GM10266 (cell line): ENCODE measurements at regions not wholly inside any gene's neighbourhood (a gene's known extent, or its start where the extent isn't known, plus 50 kb on each side); places are given as distances from the start of the nearest gene placed in this dataset.

Experiments used
- DNase-seq: peaks from one replicate; pipeline ENCODE4 v3.0.0; 2012; ENCODE audit errors: extremely low spot score
- TF ChIP-seq, protein P1 (sequence below): IDR thresholded peaks from 2 replicates; pipeline ENCODE4 v1.5.1; 2012; ENCODE audit warnings: mild to moderate bottlenecking, low read depth; ENCODE audit not compliant: control insufficient read depth, insufficient read depth; ENCODE audit errors: missing control alignments

DNA sequence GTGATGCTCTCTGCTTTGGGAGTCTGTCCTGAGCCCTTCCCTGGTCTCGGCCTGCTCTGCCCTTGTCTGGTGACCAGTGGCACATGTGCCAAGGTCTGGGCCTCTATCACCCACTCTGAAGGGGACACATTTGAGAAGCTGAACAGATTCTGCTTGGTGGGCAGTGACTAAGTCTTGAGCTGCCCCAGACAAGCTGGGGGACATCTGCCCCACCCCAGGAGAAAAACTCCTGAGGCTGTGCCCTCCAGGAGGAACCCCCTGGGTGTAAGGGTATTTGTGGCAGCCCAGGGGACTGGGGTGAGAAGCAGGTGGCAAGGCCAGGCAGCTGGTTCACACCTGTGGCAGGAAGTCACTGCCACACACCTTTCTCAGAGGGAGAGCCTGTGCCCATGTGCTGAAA lies 342.1 kb downstream of the DYSF start:
- no peak for DNase-seq
- TF ChIP-seq, protein P1, sequence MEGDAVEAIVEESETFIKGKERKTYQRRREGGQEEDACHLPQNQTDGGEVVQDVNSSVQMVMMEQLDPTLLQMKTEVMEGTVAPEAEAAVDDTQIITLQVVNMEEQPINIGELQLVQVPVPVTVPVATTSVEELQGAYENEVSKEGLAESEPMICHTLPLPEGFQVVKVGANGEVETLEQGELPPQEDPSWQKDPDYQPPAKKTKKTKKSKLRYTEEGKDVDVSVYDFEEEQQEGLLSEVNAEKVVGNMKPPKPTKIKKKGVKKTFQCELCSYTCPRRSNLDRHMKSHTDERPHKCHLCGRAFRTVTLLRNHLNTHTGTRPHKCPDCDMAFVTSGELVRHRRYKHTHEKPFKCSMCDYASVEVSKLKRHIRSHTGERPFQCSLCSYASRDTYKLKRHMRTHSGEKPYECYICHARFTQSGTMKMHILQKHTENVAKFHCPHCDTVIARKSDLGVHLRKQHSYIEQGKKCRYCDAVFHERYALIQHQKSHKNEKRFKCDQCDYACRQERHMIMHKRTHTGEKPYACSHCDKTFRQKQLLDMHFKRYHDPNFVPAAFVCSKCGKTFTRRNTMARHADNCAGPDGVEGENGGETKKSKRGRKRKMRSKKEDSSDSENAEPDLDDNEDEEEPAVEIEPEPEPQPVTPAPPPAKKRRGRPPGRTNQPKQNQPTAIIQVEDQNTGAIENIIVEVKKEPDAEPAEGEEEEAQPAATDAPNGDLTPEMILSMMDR, result no peak

DNA sequence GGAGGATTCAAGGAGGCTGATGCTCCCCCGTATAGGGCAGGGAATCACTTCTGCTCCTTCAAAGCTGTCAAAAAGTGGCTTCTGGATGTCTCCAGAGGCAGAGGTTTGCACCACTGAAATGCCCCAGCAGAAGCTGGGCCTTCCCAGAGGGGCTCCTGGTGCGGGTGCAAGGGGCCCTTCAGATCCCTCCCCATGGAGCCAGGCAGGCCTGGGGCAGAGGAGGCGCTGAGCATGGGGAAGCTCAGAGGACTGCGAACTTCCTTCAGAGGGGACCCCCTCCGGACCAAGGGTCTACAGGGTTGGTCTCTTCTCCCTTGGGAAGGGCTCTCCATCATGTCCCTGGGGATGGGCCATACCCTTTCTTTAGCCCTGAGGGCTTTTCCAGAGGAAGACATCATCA lies 341.2 kb downstream of the DYSF start:
- TF ChIP-seq, protein P1, result no peak
- no peak for DNase-seq

DNA sequence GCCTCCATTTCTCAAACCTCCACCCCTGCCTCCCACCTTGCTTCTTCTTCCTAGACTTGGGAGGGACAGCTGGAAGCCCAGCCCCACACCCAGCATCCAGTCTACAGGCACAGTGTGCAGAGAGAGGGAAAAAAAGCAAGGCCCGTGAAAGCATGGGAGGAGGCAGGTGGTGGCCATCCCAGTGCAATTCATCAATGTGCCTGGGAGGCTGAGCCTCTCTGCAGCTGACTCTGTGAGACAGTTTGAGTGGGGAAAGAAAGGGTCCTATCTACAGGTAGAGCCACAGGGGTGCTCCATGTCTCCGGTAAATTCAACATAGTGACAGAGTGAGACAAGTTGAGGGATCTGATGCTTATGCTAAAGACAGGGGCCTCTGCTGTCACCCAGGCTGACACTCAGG lies 340.6 kb downstream of the DYSF start:
- no peak for DNase-seq
- TF ChIP-seq, protein P1, result no peak

DNA sequence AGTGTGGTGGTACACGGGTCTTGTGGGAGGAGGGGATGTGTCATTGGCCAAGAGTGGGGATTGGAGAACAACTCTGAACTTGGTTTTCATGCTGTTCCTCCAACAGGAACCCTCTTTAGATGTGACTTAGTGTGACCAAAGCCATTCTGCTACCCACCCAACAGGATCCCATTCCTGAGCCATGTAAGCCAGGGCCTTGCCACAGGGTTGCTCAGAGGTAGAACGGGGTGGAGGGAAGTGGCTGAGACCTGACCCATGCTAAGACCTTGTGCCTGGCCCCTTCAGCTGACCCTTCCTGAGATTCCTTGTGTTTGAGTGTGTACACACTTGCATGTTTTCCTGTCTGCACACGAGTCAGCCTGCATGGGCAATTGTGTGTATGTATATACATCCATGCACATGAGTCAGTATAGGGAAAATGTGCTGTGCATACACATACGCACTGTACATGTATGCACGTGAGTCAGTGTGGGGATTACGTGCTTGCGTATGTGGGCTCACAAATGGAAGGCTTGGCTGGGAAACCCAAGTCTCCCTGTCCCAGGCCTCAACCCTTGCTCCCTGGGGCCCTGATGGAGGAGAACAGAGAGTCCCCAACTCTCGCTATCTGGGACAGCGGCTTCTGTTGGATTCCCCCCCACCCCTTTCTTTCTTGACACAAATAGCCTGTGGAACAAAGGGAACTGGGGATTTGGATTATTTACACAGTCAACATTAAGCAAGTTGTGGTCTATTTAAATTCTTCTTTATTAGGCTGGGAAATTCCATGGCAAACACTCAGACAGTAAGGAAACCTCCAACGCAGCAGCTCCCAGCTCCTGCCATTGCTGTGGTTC lies 339.8 kb downstream of the DYSF start:
- TF ChIP-seq, protein P1, result no peak
- no peak for DNase-seq

DNA sequence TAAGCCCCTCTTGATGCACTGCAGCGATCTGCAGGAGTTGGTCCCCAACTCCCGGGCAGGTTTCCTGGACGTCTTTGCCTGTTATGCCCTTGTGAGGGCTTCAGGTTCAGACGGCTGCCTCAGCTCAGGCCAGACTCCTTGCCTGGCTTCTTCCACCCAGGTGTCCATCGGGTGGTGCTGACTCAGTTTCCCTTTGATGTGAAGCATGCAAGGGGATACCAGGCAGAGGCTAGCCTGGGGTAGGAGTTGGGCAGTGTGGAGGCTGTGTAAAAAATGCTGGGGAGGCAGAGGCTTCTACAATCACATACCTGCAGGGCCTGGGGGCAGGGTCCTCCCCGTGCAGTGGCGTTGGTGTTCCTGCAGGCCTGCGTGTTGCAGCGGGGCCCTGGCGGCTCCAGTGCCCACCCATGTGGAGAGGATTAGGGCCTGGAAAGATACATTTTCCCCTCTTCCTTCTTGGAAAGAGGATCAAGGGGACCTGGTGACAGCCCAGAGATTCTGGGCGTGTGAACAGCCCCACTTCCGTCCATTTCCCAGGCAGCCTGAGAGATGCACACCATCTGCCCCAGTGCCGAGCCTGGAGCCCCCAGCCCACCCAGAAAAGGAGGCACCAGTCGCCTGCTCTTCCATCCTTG lies 338.3 kb downstream of the DYSF start:
- no peak for DNase-seq
- TF ChIP-seq, protein P1, result no peak

DNA sequence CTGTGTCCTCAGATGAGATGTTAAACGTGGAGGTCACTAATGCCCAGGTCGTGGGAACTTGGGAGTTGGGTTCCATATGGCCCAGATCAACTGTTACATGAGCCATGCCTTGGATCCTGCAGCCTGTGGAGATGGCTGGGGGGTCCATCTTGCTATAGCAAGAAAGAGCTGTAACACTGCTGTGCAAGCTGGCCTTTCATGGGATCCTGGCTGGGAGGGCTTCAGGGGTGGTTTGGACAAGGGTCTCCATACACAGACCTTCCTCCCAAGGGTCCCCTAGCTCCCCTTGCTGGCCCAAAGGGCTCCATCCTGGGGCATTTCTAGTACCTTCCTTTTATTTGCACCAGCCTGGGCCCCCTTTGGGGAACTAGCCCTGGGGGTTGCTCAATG lies 337.7 kb downstream of the DYSF start:
- DNase-seq, result no peak
- TF ChIP-seq, protein P1, result no peak
